Panc1 (cell line): ENCODE measurements at regions not wholly inside any gene's neighbourhood (a gene's known extent, or its start where the extent isn't known, plus 50 kb on each side); places are given as distances from the start of the nearest gene placed in this dataset.

Experiments used
- ATAC-seq: fragments of 200-7000 bp; cut with Tn5 transposase; 2 replicates; pipeline ENCODE4 v1.9.1; 2020; ENCODE audit warnings: mild to moderate bottlenecking, moderate library complexity
- BruUV-seq: library from RNA; stranded (reverse); fragments of 400-500 nt; replicated peaks from 2 replicates; lab custom pipeline; 2021; lab: Mats Ljungman, UMichigan
- CTCF ChIA-PET: fragments of 300-600 bp; sonication (Branson Sonifier 250); formaldehyde crosslinking; loops from one replicate; lab custom pipeline; 2022; ENCODE audit warnings: antibody characterized with exemption; lab: Charles Lee
- POLR2A ChIA-PET: fragments of 300-600 bp; sonication (Branson Sonifier 250); formaldehyde crosslinking; loops from one replicate; lab custom pipeline; 2022; ENCODE audit warnings: antibody characterized with exemption; lab: Charles Lee
- DNase-seq: peaks from one replicate; pipeline ENCODE4 v3.0.0-alpha.2; 2010; ENCODE audit warnings: low read depth, low spot score
- H3K27ac ChIP-seq: 2 replicates; pipeline ENCODE4 v1.5.1; 2011; ENCODE audit warnings: mild to moderate bottlenecking, low read length, inconsistent platforms
- H3K27me3 ChIP-seq: fragments of 200-500 bp; sonication (Bioruptor generic); 2 replicates; pipeline ENCODE4 v1.6.0; 2014; ENCODE audit warnings: low read length, inconsistent platforms; ENCODE audit not compliant: control insufficient read depth, insufficient read depth
- H3K36me3 ChIP-seq: fragments of 200-500 bp; sonication (Bioruptor generic); 2 replicates; pipeline ENCODE4 v1.5.1; 2014; ENCODE audit warnings: inconsistent platforms, mild to moderate bottlenecking, low read length, moderate library complexity; ENCODE audit not compliant: control insufficient read depth, insufficient read depth
- H3K4me1 ChIP-seq: 2 replicates; pipeline ENCODE4 v1.5.1; 2011; ENCODE audit warnings: inconsistent platforms, mild to moderate bottlenecking, low read length, moderate library complexity; ENCODE audit not compliant: control insufficient read depth, insufficient read depth
- H3K4me3 ChIP-seq, 2 experiments: 2 replicates each; pipeline ENCODE4 v1.5.1; 2011 to 2012; ENCODE audit warnings: low read depth in 2 of 2, low read length in 2 of 2, mild to moderate bottlenecking in 2 of 2, inconsistent platforms in 1 of 2, moderate library complexity in 1 of 2
- H3K9me3 ChIP-seq: fragments of 200-500 bp; sonication (Bioruptor generic); 2 replicates; pipeline ENCODE4 v1.5.1; 2014; ENCODE audit warnings: low read depth, mild to moderate bottlenecking, inconsistent platforms, low read length, moderate library complexity; ENCODE audit not compliant: control insufficient read depth, insufficient read depth
- CTCF ChIP-seq: fragments of 450-650 bp; IDR thresholded peaks from 2 replicates; pipeline ENCODE4 v1.5.1; 2017; ENCODE audit warnings: mild to moderate bottlenecking
- POLR2AphosphoS5 ChIP-seq: IDR thresholded peaks from 2 replicates; pipeline ENCODE4 v1.6.1; 2012; ENCODE audit warnings: mild to moderate bottlenecking, low read depth, low read length, moderate library complexity
- REST ChIP-seq, 2 experiments: IDR thresholded peaks; 2 replicates each; pipeline ENCODE4 v1.6.1; 2011 to 2012; ENCODE audit warnings: low read depth in 2 of 2, control low read depth in 1 of 2, low read length in 1 of 2, mild to moderate bottlenecking in 1 of 2, moderate library complexity in 1 of 2; ENCODE audit not compliant: insufficient read depth in 1 of 2
- SIN3A ChIP-seq: IDR thresholded peaks from 2 replicates; pipeline ENCODE4 v1.6.1; 2012; ENCODE audit warnings: low read depth, mild to moderate bottlenecking, low read length, moderate library complexity, borderline replicate concordance; ENCODE audit not compliant: insufficient read depth
- TCF7L2 ChIP-seq: IDR thresholded peaks from 2 replicates; pipeline ENCODE4 v1.6.1; 2011; ENCODE audit warnings: mild to moderate bottlenecking, low read depth, low read length, inconsistent platforms
- in situ Hi-C: cut with HindIII; loops from 2 replicates; pipeline ENCODE4 v1.10.0; 2016; ENCODE audit warnings: low sequenced_read_pairs, low pct_unique_long_range_greater_than_20kb
- intact Hi-C: fragments of 100-400 bp; cut with micrococcal nuclease; formaldehyde crosslinking; loops from one replicate; pipeline ENCODE4 v1.10.0; 2022; ENCODE audit not compliant: unreplicated experiment

- H3K36me3 ChIP-seq = no peaks in the 10 kb centered on the region
- DNase-seq = no peak
- H3K4me3 ChIP-seq = no peak overlapping the region
- no peak for TF ChIP-seq TCF7L2
- no peaks in the 10 kb centered on the region for H3K9me3 ChIP-seq
- H3K27ac ChIP-seq = no peak overlapping the region
- intact Hi-C loops (no loop called here), in situ Hi-C loops (no loop called here)
- ChIA-PET CTCF (no interaction called here), POLR2A (no interaction called here)
- ATAC-seq = no peak
- no peaks in the 10 kb centered on the region for H3K4me1 ChIP-seq
- no TSS peak for BruUV-seq
- peaks cover 2% of the 10 kb centered on the region; the same call in 1 of the 2 replicates for H3K27me3 ChIP-seq
Observed at GRCh38 chr18:78138983-78139496, 840.6 kb upstream of the SALL3 start.

GRCh38 chr18:78140294-78140693 is 839.3 kb upstream of the SALL3 start:
- POLR2A ChIA-PET = no interaction called here
- DNase-seq (no peak), ATAC-seq (no peak)
- H3K4me3 ChIP-seq = no peak overlapping the region
- TF ChIP-seq TCF7L2 (no peak), POLR2AphosphoS5 (no peak), SIN3A (no peak), CTCF (no peak), REST (IDR thresholded peaks at IDR 0.05; ENCODE audit: insufficient read depth in 1 of 2, low read depth in 2 of 2, low read length in 1 of 2) (no peak)
- in situ Hi-C loops = no loop called here
- BruUV-seq = no TSS peak
- peaks cover 2% of the 10 kb centered on the region; the same call in 1 of the 2 replicates for H3K27me3 ChIP-seq
- no peaks in the 10 kb centered on the region for H3K36me3 ChIP-seq
- intact Hi-C loops = no loop called here
- CTCF ChIA-PET = no interaction called here
- no peaks in the 10 kb centered on the region for H3K4me1 ChIP-seq
- H3K27ac ChIP-seq = no peak overlapping the region
- no peaks in the 10 kb centered on the region for H3K9me3 ChIP-seq

- H3K27me3 ChIP-seq = no peaks in the 10 kb centered on the region; the same call in 1 of the 2 replicates
- CTCF ChIA-PET = no interaction called here
Observed at GRCh38 chr18:78144669-78145068, 834.9 kb upstream of the SALL3 start.

More at GRCh38 chr18:78144669-78145068, 834.9 kb upstream of the SALL3 start:
- Histone ChIP-seq H3K9me3 (no peaks in the 10 kb centered on the region), H3K4me3 (no peak overlapping the region), H3K4me1 (no peaks in the 10 kb centered on the region), H3K27ac (no peak overlapping the region), H3K36me3 (no peaks in the 10 kb centered on the region)
- no peak for TF ChIP-seq CTCF
- no peak for TF ChIP-seq SIN3A
- no peak for TF ChIP-seq TCF7L2
- no peak for TF ChIP-seq POLR2AphosphoS5
- no peak for TF ChIP-seq REST (IDR thresholded peaks at IDR 0.05; ENCODE audit: insufficient read depth in 1 of 2, low read depth in 2 of 2, low read length in 1 of 2)
- POLR2A ChIA-PET = interaction anchor here (0.6 kb wide), 1 partner anchor 233 kb away, joined by 7 read pairs; no protein-coding TSS in a partner anchor
- ATAC-seq (no peak), DNase-seq (no peak)
- BruUV-seq = no TSS peak
- in situ Hi-C loops (no loop called here), intact Hi-C loops (no loop called here)
